HG03175 (cell line): ENCODE measurements at regions not wholly inside any gene's neighbourhood (a gene's known extent, or its start where the extent isn't known, plus 50 kb on each side); places are given as distances from the start of the nearest gene placed in this dataset.

Experiments
- ATAC-seq: cut with Tn5 transposase; IDR thresholded peaks from one replicate; pipeline ENCODE4 v1.9.1; 2021; ENCODE audit warnings: mild to moderate bottlenecking, moderate library complexity; ENCODE audit not compliant: unreplicated experiment

DNA sequence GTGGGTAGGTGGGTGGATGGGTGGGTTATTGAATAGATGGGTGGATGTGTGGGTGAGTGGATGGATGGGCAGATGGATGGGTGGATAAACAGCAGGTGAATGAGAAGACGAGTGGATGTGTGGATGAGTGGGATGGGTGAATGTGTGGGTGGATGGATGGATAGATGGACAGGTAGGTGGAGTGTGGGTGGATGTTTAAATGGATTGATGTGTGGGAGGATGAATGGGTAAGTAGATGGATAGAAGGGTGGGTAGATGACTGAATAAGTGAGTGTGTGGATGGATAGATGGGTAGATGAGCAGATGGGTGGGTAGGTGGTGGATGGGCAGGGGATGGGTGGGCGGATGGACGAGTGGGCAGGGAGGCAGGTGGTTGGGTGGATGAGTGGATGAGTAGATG, 397.6 kb upstream of the IRX4 start:
- ATAC-seq = no peak

GRCh38 chr5:2278825-2279456, 396.2 kb upstream of the IRX4 start:
- no peak for ATAC-seq

DNA sequence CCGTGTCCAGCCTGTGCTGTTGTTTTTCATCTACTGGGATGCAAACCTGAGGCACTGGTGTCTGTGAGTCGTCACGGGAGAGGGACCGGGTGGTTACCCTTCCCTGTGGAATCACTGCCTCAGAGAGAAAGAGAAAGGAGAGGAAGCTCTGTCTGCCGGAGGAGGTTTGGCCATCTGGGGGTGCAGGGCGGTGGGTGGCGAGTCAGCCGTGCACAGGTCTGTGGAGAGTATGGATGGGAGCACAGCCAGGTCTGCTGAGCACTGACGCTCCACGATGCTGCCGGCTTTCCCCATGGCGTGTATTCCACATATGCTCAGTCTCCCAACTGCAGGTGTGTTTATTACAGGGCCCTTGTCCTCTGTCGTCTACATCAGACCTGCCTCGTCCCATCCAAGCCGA, 395.2 kb upstream of the IRX4 start:
- ATAC-seq = no peak

DNA sequence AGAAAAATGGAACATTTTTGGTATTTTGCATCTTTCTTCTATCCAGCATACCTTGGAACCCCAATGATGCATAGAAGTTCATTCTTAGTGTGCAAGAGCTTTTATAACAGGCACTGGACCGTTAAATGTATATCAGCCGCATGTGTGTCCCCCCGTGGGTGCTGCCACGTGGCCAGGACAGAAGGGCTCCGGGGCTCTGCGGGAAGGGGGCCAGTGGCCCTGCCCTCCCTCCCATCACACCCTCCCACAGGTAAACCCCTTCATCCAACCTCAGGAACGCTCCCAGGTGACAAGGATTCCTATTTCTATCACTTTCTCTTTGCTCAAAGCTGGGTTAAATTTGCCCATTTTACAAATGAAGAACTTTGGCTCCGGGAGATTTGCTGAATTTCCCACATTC, 393.4 kb upstream of the IRX4 start:
- ATAC-seq = no peak

DNA sequence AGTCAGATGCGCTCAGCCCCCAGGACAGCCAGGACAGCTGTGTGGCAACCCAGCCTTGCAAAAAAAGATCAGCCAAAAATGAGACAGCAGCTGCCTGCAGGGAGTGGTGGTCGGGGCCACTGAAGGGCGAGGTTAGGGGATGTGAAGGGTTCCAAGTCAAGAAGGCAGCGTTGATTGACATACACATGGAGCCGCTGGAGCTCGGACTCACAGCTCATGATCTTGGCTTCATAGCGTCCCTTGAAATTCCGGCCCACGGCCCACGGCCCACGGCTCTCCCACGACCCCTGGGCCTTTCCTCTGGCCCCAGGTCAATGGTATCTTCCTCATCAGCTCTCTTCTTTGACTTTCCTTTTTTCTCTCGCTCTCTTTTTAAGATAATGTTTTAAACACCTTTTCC, 390.0 kb upstream of the IRX4 start:
- no peak for ATAC-seq

- ATAC-seq = no peak
These were observed 389.3 kb upstream of the IRX4 start for GRCh38 chr5:2272039-2272438.

DNA sequence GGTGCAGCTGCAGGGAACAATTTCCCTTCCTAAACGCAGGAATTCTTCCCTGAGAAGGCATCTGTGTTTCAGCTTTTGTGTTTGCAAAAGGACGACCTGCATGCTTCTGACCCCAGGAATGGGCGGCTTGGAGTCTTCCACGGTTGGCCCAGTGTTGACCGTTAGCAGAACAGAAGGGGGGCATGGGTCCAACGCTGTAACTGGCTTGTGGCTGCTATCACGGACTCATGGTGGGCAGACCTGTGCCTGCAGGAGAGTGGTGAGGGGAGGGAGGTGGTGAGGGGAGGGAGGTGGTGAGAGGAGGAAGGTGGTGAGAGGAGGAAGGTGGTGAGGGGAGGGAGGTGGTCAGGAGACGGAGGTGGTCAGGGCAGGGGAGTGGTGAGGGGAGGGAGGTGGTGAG, 388.6 kb upstream of the IRX4 start:
- no peak for ATAC-seq

DNA sequence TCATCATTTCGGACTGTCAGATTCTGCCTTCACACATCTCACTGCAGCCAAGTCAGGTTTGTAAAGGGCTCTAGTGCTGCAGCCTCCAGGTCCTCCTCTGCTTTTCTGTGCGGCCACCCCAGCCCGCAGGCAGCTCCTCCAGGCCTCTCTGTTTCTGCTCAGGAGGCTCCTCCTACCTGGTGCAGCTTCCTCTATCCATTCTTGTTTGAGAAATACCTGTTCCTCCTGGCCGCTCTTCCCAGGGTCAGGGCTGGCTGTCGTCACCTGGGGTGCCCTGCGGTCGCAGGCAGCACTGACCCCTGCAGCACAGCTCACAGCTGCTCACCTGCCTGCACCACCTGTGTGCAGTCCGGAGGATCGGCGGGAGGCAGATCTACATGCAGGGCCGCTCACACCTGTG, 387.7 kb upstream of the IRX4 start:
- ATAC-seq = no peak

- ATAC-seq = no peak
These were observed 386.9 kb upstream of the IRX4 start for GRCh38 chr5:2269656-2270055.

DNA sequence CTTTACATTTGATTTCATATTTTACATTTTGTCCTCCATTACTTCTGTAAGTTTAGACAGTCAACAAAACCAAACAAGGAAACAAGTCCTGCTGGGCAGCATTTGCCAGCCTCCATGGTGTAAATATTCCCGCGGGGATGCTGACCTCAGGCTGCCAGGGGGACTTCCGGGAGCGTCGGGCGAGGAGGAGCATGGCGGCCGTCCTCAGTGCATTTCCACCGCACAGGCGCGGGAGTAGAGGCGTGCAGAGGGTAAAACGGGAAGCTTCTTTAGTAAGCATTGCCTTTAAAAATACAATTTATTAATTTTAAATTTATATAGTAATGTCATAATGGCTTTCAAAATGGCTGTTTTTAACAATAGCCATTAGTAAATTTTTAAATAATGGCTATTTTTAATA, 385.3 kb upstream of the IRX4 start:
- ATAC-seq = no peak

GRCh38 chr5:2266641-2267240, 384.0 kb upstream of the IRX4 start:
- ATAC-seq = no peak

- no peak for ATAC-seq
These were observed 382.6 kb upstream of the IRX4 start for GRCh38 chr5:2265341-2265740.

DNA sequence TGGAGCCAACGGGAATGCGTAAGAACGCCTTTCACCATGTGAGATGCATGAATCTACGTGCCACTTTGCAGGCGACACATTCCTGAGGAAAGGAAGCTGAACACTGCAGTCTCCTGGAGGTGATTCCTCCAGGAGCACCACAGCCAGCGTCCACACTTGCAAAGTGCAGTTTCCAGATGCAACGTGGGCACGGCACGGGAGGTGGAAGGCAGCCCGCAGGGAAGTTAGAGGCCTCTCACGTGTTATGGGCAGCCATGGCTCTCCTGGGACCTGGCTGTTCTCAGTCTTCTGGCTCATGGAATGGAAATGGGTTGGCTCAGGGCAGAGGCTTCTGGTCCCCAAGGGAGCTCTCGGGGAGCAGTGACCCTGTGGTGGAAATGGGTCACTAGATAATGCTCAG, 381.0 kb upstream of the IRX4 start:
- ATAC-seq = no peak

- ATAC-seq = no peak
These were observed 379.9 kb upstream of the IRX4 start for GRCh38 chr5:2262620-2263019.

DNA sequence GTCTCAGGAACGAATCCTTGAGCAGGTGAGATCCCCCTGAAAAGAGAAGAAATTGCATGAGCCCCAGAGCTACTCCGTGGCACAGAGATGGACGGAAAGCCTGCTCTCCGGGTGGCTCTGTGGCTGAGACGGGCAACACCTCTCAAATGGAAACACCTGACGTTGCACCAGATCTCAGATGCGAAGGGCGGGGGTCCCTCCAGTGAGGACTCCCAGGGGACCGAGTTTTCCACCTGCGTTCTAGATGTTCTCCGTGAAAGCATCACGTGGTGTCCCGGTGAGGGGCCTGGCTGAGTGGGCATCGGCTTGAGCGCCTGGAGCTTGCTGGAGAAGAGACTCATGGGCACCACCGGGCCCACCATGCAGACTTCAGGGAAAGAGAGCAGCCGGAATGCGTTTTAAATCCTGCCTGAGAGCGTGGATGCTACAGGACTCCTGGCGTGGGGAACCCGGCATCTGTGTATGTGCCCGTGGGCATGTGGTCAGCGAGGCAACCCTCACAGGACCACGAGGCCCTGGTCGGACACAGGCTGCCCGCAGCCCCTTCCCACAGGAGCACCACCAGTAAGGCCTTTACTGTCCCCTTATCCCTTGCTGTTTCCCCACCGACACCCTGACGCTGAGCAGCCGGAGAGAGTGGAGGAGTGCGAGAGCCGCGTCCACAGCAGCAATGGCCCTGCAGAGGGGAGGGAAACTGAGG, 378.4 kb upstream of the IRX4 start:
- ATAC-seq = no peak

GRCh38 chr5:2260211-2261003, 377.7 kb upstream of the IRX4 start:
- no peak for ATAC-seq

- no peak for ATAC-seq
These were observed 376.9 kb upstream of the IRX4 start for GRCh38 chr5:2259494-2260107.

- no peak for ATAC-seq
These were observed 376.1 kb upstream of the IRX4 start for GRCh38 chr5:2258861-2259260.

DNA sequence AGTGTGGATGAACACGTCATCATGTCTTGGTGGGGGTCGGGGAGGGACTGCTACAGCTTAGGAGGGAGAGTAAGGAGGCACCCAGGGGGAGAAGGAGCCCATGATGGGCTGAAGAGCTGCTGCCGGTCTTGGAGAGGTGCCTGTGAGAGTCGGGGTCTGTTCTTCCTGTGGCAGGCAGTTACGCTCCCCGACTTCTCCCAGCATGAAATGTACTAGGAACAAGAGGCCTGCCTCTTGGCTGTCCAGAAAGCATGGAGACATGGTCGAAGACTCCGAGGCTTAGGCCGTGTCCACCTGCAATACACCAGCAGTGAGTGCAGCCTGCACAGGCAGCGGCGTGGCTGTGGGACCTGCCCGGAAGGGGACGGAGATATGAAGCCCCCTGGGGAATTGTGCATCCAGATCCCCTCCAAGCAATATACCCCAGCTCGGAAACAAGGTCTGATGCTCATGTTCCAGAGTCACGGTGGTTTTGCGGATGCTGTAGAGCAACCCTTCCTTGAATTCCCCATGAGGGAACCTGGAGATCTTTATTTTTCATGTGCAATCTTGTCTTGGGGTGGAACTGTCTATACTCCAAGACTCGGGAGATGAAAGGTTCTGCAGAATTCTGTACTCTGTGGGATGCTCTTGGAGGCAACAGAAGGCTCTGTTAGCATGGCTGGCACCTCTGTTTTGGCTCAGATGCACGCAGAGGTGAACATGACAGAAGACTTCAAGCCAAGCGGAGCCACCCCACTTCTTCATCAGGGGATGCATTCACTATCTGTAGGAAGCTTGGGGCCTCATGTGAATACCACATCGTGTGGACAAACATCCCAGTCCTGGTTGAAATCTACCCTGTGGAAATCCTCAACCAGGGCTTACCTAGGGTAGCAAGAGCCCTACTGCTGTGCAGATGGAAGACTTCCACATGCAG, 374.9 kb upstream of the IRX4 start:
- ATAC-seq = no peak

GRCh38 chr5:2256691-2257280, 374.1 kb upstream of the IRX4 start:
- ATAC-seq = no peak
